ENCODE measurements at regions not wholly inside any gene's neighbourhood (a gene's known extent, or its start where the extent isn't known, plus 50 kb on each side); places are given as distances from the start of the nearest gene placed in this dataset.

GRCh38 chr5:121688781-121689180, 162.9 kb upstream of the FTMT start:
- dilution Hi-C loops (cut with HindIII; ENCODE audit: low sequenced_read_pairs, unreplicated experiment): no loop called here

More at GRCh38 chr5:121688781-121689180, 162.9 kb upstream of the FTMT start:
- in situ Hi-C loops (cut with MboI; ENCODE audit: low sequenced_read_pairs) (no loop called here), intact Hi-C loops (cut with micrococcal nuclease) (no loop called here)
- no peaks in the 10 kb centered on the region for H3K9me3 ChIP-seq (ENCODE audit: control insufficient read depth, insufficient read depth, low read length)
- WGBS, 2 experiments (ENCODE audit: extremely low coverage in 2 of 2, insufficient read length in 1 of 2): 71% methylated on average over 1 of the region's 2 CpGs; no CpG with 5 or more reads in 1 of the 2 experiments
- H3K23ac ChIP-seq (ENCODE audit: low read depth, low read length): no peak overlapping the region
- no peak overlapping the region for H3K18ac ChIP-seq (ENCODE audit: low read depth, low read length)
- POLR2A ChIA-PET (ENCODE audit: unreplicated experiment): no interaction called here
- no peak for ATAC-seq (ENCODE audit: low read depth)
- H3K14ac ChIP-seq (replicated peaks; ENCODE audit: low read depth, low read length): no peak overlapping the region
- H3K27ac ChIP-seq (ENCODE audit: insufficient read depth, low read length): no peak overlapping the region
- H3K4me3 ChIP-seq (ENCODE audit: insufficient read depth, low read depth, low read length): no peak overlapping the region
- no peak overlapping the region for H2AFZ ChIP-seq (replicated peaks; ENCODE audit: low read length, poor library complexity)
- CTCF ChIA-PET: no interaction called here
- H3K9me1 ChIP-seq (ENCODE audit: insufficient read depth, low read length): no peaks in the 10 kb centered on the region
- H3K56ac ChIP-seq (ENCODE audit: extremely low read depth, insufficient read depth, low read length): no peak overlapping the region
- no peaks in the 10 kb centered on the region for H3K27me3 ChIP-seq (ENCODE audit: control insufficient read depth, insufficient read depth, low read length)
- H2AK9ac ChIP-seq (replicated peaks; ENCODE audit: low read depth, low read length, poor library complexity): no peak overlapping the region
- no peak overlapping the region for H2BK15ac ChIP-seq (ENCODE audit: low read depth, low read length)
- H3K79me1 ChIP-seq (ENCODE audit: low read depth in 1 of 2, low read length in 2 of 2): no peaks in the 10 kb centered on the region
- no peak overlapping the region for H3K4me2 ChIP-seq (ENCODE audit: low read depth, low read length)
- H3K36me3 ChIP-seq (ENCODE audit: control insufficient read depth, insufficient read depth, low read length): no peaks in the 10 kb centered on the region
- no peak overlapping the region for H3K9ac ChIP-seq (ENCODE audit: low read depth, low read length)
- H3K4ac ChIP-seq (ENCODE audit: low read depth, low read length): no peak overlapping the region
- H4K5ac ChIP-seq (ENCODE audit: low read depth, low read length): no peak overlapping the region
- TF ChIP-seq MAZ (IDR thresholded peaks at IDR 0.05; ENCODE audit: borderline replicate concordance, low read depth, low read length) (no peak), SMC3 (IDR thresholded peaks at IDR 0.05; ENCODE audit: low read depth, low read length) (no peak), RFX5 (IDR thresholded peaks at IDR 0.05; ENCODE audit: low read depth, low read length) (no peak), RAD21 (IDR thresholded peaks at IDR 0.05; ENCODE audit: low read length) (no peak), BHLHE40 (IDR thresholded peaks at IDR 0.05; ENCODE audit: low read depth, low read length) (no peak), RCOR1 (IDR thresholded peaks at IDR 0.05; ENCODE audit: insufficient replicate concordance, low read length) (no peak), POLR2A (IDR thresholded peaks at IDR 0.05; ENCODE audit: low read depth, low read length) (no peak), NFE2L2 (IDR thresholded peaks at IDR 0.05; ENCODE audit: low read depth, low read length) (no peak)
- TF ChIP-seq, protein P1, sequence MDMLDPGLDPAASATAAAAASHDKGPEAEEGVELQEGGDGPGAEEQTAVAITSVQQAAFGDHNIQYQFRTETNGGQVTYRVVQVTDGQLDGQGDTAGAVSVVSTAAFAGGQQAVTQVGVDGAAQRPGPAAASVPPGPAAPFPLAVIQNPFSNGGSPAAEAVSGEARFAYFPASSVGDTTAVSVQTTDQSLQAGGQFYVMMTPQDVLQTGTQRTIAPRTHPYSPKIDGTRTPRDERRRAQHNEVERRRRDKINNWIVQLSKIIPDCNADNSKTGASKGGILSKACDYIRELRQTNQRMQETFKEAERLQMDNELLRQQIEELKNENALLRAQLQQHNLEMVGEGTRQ (IDR thresholded peaks at IDR 0.05; ENCODE audit: low read depth, low read length): no peak
- no peak overlapping the region for H4K8ac ChIP-seq (ENCODE audit: low read depth in 2 of 2, low read length in 2 of 2)
- no peak for DNase-seq
- no peak overlapping the region for H2BK20ac ChIP-seq (ENCODE audit: low read depth, low read length)
- H2BK120ac ChIP-seq (ENCODE audit: low read depth, low read length): no peak overlapping the region
- H2BK5ac ChIP-seq (ENCODE audit: low read depth, low read length, poor library complexity, severe bottlenecking): no peak overlapping the region
- H4K91ac ChIP-seq (ENCODE audit: insufficient read depth, low read depth, low read length): no peak overlapping the region
- H2AK5ac ChIP-seq (ENCODE audit: low read depth, low read length): no peak overlapping the region
- no peaks in the 10 kb centered on the region for H4K20me1 ChIP-seq (ENCODE audit: insufficient read depth, low read length)
- no peaks in the 10 kb centered on the region for H3K4me1 ChIP-seq (ENCODE audit: control insufficient read depth, insufficient read depth, low read length)
- BruUV-seq (replicated peaks): no TSS peak

Measured in IMR-90 (cell line).